GM18519 (cell line): ENCODE measurements at regions not wholly inside any gene's neighbourhood (a gene's known extent, or its start where the extent isn't known, plus 50 kb on each side); places are given as distances from the start of the nearest gene placed in this dataset.
"Not testable (repeated sequence)": the region's sequence is repeated elsewhere in the genome, so short reads cannot be mapped to it uniquely, and the experiment has no call there.

ENCODE experiments used
- ATAC-seq: cut with Tn5 transposase; IDR thresholded peaks from one replicate; pipeline ENCODE4 v1.9.1; 2021; ENCODE audit warnings: mild to moderate bottlenecking, moderate library complexity; ENCODE audit not compliant: unreplicated experiment, low FRiP score

- ATAC-seq = no peak
Observed at GRCh38 chr5:147075187-147075586, 159.6 kb upstream of the STK32A start.

- no peak for ATAC-seq
Observed at GRCh38 chr5:147080391-147080790, 154.4 kb upstream of the STK32A start.

GRCh38 chr5:147081311-147081764, 153.5 kb upstream of the STK32A start:
- ATAC-seq = no peak

GRCh38 chr5:147084702-147085101, 150.1 kb upstream of the STK32A start:
- ATAC-seq = no peak

GRCh38 chr5:147085409-147085808, 149.4 kb upstream of the STK32A start:
- ATAC-seq = no peak

GRCh38 chr5:147092044-147092443, 142.8 kb upstream of the STK32A start:
- no peak for ATAC-seq

- ATAC-seq = no peak
Observed at GRCh38 chr5:147093138-147093537, 141.7 kb upstream of the STK32A start.

GRCh38 chr5:147095740-147096139, 139.1 kb upstream of the STK32A start:
- no peak for ATAC-seq

GRCh38 chr5:147098233-147098790, 136.5 kb upstream of the STK32A start:
- no peak for ATAC-seq

GRCh38 chr5:147101659-147102369, 133.0 kb upstream of the STK32A start:
- ATAC-seq = no peak

- no peak for ATAC-seq
Observed at GRCh38 chr5:147112899-147113298, 121.9 kb upstream of the STK32A start.

GRCh38 chr5:147113967-147114366, 120.9 kb upstream of the STK32A start:
- no peak for ATAC-seq

GRCh38 chr5:147139759-147140158, 95.1 kb upstream of the STK32A start:
- ATAC-seq = not testable (repeated sequence)

GRCh38 chr5:147140558-147140957, 94.3 kb upstream of the STK32A start:
- no peak for ATAC-seq

GRCh38 chr5:147141580-147141979, 93.2 kb upstream of the STK32A start:
- ATAC-seq = not testable (repeated sequence)

- no peak for ATAC-seq
Observed at GRCh38 chr5:147143215-147143614, 91.6 kb upstream of the STK32A start.

GRCh38 chr5:147145328-147145727, 89.5 kb upstream of the STK32A start:
- no peak for ATAC-seq

GRCh38 chr5:147148715-147149114, 86.1 kb upstream of the STK32A start:
- no peak for ATAC-seq

- no peak for ATAC-seq
Observed at GRCh38 chr5:147152086-147152485, 82.7 kb upstream of the STK32A start.

- no peak for ATAC-seq
Observed at GRCh38 chr5:147154809-147155208, 80.0 kb upstream of the STK32A start.

GRCh38 chr5:147156012-147156411, 78.8 kb upstream of the STK32A start:
- no peak for ATAC-seq
